A549 (cell line): ENCODE measurements at regions not wholly inside any gene's neighbourhood (a gene's known extent, or its start where the extent isn't known, plus 50 kb on each side); places are given as distances from the start of the nearest gene placed in this dataset.

Experiments used
- CEBPB ChIP-seq, 2 experiments: fragments of >200 bp in 1 of 2; sonication (Bioruptor Twin) in 1 of 2; formaldehyde crosslinking in 1 of 2; IDR thresholded peaks; 2 replicates each; pipeline ENCODE4 v1.6.1; 2012 to 2016
- EP300 ChIP-seq, 2 experiments: fragments of >200 bp; sonication (Bioruptor Twin); formaldehyde crosslinking; IDR thresholded peaks; 2 replicates in 1 of 2; 3 replicates in 1 of 2; pipeline ENCODE4 v1.6.1; 2016 to 2017
- HOXA7 ChIP-seq: fragments of 250-450 bp; sonication (Bioruptor Pico); IDR thresholded peaks from 2 replicates; pipeline ENCODE4 v1.5.0; 2020; ENCODE audit warnings: mild to moderate bottlenecking, moderate library complexity
- JUN ChIP-seq, 2 experiments: fragments of >200 bp; sonication (Bioruptor Twin); formaldehyde crosslinking; IDR thresholded peaks; 2 replicates in 1 of 2; 3 replicates in 1 of 2; pipeline ENCODE4 v1.6.1; 2016 to 2017
- POLR2A ChIP-seq: IDR thresholded peaks from 2 replicates; pipeline ENCODE4 v1.6.1; 2012; ENCODE audit warnings: mild to moderate bottlenecking, low read length
- ZSCAN20 ChIP-seq: fragments of 250-450 bp; sonication (Bioruptor Pico); IDR thresholded peaks from 2 replicates; pipeline ENCODE4 v1.8.0; 2022; ENCODE audit warnings: mild to moderate bottlenecking, moderate library complexity
- TF ChIP-seq, protein P1 (sequence below): fragments of >200 bp; sonication (Bioruptor Twin); formaldehyde crosslinking; IDR thresholded peaks from 3 replicates; pipeline ENCODE4 v1.5.1; 2016
- TF ChIP-seq, protein P2 (sequence below): fragments of 200-600 bp; sonication (generic); IDR thresholded peaks from 2 replicates; pipeline ENCODE4 v1.6.1; 2016; ENCODE audit warnings: antibody characterized with exemption, mild to moderate bottlenecking, moderate library complexity

DNA sequence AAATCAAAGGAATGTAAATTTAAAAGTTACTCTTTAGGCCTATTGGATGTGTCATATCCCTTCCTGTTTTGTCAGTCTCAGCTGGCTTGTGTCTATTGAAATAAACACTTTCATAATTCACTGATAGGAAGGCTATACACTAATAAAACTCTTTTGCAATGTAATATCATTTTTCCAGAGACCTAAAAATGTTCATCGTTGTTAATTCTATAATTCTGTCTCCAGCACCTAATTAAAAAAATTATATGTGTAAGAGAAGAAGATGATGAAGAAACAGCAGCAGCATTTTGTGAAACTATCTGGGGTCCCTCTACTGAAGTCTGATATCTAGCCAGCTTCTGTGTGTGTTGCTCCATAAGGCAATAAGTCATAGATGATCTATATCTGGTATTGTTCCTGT lies 602.7 kb downstream of the ETV1 start:
- TF ChIP-seq, protein P1, sequence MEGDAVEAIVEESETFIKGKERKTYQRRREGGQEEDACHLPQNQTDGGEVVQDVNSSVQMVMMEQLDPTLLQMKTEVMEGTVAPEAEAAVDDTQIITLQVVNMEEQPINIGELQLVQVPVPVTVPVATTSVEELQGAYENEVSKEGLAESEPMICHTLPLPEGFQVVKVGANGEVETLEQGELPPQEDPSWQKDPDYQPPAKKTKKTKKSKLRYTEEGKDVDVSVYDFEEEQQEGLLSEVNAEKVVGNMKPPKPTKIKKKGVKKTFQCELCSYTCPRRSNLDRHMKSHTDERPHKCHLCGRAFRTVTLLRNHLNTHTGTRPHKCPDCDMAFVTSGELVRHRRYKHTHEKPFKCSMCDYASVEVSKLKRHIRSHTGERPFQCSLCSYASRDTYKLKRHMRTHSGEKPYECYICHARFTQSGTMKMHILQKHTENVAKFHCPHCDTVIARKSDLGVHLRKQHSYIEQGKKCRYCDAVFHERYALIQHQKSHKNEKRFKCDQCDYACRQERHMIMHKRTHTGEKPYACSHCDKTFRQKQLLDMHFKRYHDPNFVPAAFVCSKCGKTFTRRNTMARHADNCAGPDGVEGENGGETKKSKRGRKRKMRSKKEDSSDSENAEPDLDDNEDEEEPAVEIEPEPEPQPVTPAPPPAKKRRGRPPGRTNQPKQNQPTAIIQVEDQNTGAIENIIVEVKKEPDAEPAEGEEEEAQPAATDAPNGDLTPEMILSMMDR: no peak
- TF ChIP-seq, protein P2, sequence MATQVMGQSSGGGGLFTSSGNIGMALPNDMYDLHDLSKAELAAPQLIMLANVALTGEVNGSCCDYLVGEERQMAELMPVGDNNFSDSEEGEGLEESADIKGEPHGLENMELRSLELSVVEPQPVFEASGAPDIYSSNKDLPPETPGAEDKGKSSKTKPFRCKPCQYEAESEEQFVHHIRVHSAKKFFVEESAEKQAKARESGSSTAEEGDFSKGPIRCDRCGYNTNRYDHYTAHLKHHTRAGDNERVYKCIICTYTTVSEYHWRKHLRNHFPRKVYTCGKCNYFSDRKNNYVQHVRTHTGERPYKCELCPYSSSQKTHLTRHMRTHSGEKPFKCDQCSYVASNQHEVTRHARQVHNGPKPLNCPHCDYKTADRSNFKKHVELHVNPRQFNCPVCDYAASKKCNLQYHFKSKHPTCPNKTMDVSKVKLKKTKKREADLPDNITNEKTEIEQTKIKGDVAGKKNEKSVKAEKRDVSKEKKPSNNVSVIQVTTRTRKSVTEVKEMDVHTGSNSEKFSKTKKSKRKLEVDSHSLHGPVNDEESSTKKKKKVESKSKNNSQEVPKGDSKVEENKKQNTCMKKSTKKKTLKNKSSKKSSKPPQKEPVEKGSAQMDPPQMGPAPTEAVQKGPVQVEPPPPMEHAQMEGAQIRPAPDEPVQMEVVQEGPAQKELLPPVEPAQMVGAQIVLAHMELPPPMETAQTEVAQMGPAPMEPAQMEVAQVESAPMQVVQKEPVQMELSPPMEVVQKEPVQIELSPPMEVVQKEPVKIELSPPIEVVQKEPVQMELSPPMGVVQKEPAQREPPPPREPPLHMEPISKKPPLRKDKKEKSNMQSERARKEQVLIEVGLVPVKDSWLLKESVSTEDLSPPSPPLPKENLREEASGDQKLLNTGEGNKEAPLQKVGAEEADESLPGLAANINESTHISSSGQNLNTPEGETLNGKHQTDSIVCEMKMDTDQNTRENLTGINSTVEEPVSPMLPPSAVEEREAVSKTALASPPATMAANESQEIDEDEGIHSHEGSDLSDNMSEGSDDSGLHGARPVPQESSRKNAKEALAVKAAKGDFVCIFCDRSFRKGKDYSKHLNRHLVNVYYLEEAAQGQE: no peak
- TF ChIP-seq POLR2A: no peak
- TF ChIP-seq JUN (IDR thresholded peaks at IDR 0.05): no peak
- no peak for TF ChIP-seq HOXA7
- TF ChIP-seq CEBPB (IDR thresholded peaks at IDR 0.05): no peak
- no peak for TF ChIP-seq EP300 (IDR thresholded peaks at IDR 0.05)
- no peak for TF ChIP-seq ZSCAN20 (CRISPR knock-in tag)
